ENCODE measurements at regions not wholly inside any gene's neighbourhood (a gene's known extent, or its start where the extent isn't known, plus 50 kb on each side); places are given as distances from the start of the nearest gene placed in this dataset.
A peak's percentile ranks its signal among the peaks of the same experiment; 100 is the strongest.

- Histone ChIP-seq H2BK15ac (ENCODE audit: low read depth, low read length) (peak overlapping the region; percentile 52; the same call in 2 of the 3 replicates), H3K4ac (ENCODE audit: low read depth, low read length) (peak overlapping the region; percentile 71), H3K27ac (ENCODE audit: insufficient read depth, low read length) (peak overlapping the region; percentile 8; the same call in 1 of the 2 replicates), H3K4me1 (ENCODE audit: control insufficient read depth, insufficient read depth, low read length) (peaks cover 13% of the 10 kb centered on the region), H2AK9ac (replicated peaks; ENCODE audit: low read depth, low read length, poor library complexity) (peak overlapping the region; percentile 57), H3K27me3 (ENCODE audit: control insufficient read depth, insufficient read depth, low read length) (no peaks in the 10 kb centered on the region), H3K4me2 (ENCODE audit: low read depth, low read length) (no peak overlapping the region; the same call in 1 of the 2 replicates), H4K8ac (ENCODE audit: low read depth in 2 of 2, low read length in 2 of 2) (peak overlapping the region; percentile 65 to 93), H3K14ac (replicated peaks; ENCODE audit: low read depth, low read length) (peak overlapping the region; percentile 85), H3K9me3 (ENCODE audit: control insufficient read depth, insufficient read depth, low read length) (no peaks in the 10 kb centered on the region), H3K9ac (ENCODE audit: low read depth, low read length) (peak overlapping the region; percentile 3; the same call in 1 of the 2 replicates), H2BK120ac (ENCODE audit: low read depth, low read length) (peak overlapping the region; percentile 84), H3K36me3 (ENCODE audit: control insufficient read depth, insufficient read depth, low read length) (no peaks in the 10 kb centered on the region), H2BK5ac (ENCODE audit: low read depth, low read length, poor library complexity, severe bottlenecking) (peak overlapping the region; percentile 59), H3K79me1 (ENCODE audit: low read depth in 1 of 2, low read length in 2 of 2) (no peaks in the 10 kb centered on the region), H3K56ac (ENCODE audit: extremely low read depth, insufficient read depth, low read length) (no peak overlapping the region), H3K9me1 (ENCODE audit: insufficient read depth, low read length) (peaks cover 18% of the 10 kb centered on the region), H3K4me3 (ENCODE audit: insufficient read depth, low read depth, low read length) (no peak overlapping the region), H4K91ac (ENCODE audit: insufficient read depth, low read depth, low read length) (peak overlapping the region; percentile 60), H2AFZ (replicated peaks; ENCODE audit: low read length, poor library complexity) (peak overlapping the region; percentile 81), H3K18ac (ENCODE audit: low read depth, low read length) (peak overlapping the region; percentile 28; the same call in 1 of the 2 replicates), H2BK20ac (ENCODE audit: low read depth, low read length) (peak overlapping the region; percentile 82), H3K23ac (ENCODE audit: low read depth, low read length) (peak overlapping the region; percentile 75), H4K20me1 (ENCODE audit: insufficient read depth, low read length) (no peaks in the 10 kb centered on the region), H2AK5ac (ENCODE audit: low read depth, low read length) (peak overlapping the region; percentile 17; the same call in 1 of the 2 replicates), H4K5ac (ENCODE audit: low read depth, low read length) (peak overlapping the region; percentile 7)
- DNase-seq (no peak), ATAC-seq (ENCODE audit: low read depth) (peak; percentile 55)
- no peak for TF ChIP-seq USF2 (IDR thresholded peaks at IDR 0.05; ENCODE audit: low read depth, low read length)
- no peak for TF ChIP-seq CTCF (conservative IDR thresholded peaks at IDR 0.05; ENCODE audit: low read depth, low read length)
- no peak for TF ChIP-seq CHD1 (IDR thresholded peaks at IDR 0.05; ENCODE audit: low read depth, low read length)
- TF ChIP-seq RFX5 (IDR thresholded peaks at IDR 0.05; ENCODE audit: low read depth, low read length) = no peak
- no peak for TF ChIP-seq BHLHE40 (IDR thresholded peaks at IDR 0.05; ENCODE audit: low read depth, low read length)
- no peak for TF ChIP-seq MAZ (IDR thresholded peaks at IDR 0.05; ENCODE audit: borderline replicate concordance, low read depth, low read length)
- TF ChIP-seq ELK1 (IDR thresholded peaks at IDR 0.05; ENCODE audit: borderline replicate concordance, low read depth, low read length) = no peak
- no peak for TF ChIP-seq NFE2L2 (IDR thresholded peaks at IDR 0.05; ENCODE audit: low read depth, low read length)
- TF ChIP-seq MAFK (IDR thresholded peaks at IDR 0.05; ENCODE audit: low read depth, low read length) = no peak
- TF ChIP-seq FOS (IDR thresholded peaks at IDR 0.05; ENCODE audit: low read depth, low read length) = no peak
- TF ChIP-seq SMC3 (IDR thresholded peaks at IDR 0.05; ENCODE audit: low read depth, low read length) = no peak
- TF ChIP-seq RCOR1 (IDR thresholded peaks at IDR 0.05; ENCODE audit: insufficient replicate concordance, low read length) = no peak
- POLR2A ChIA-PET (ENCODE audit: unreplicated experiment) = no interaction called here
- dilution Hi-C loops (cut with HindIII; ENCODE audit: low sequenced_read_pairs, unreplicated experiment) (no loop called here), in situ Hi-C loops (cut with MboI; ENCODE audit: low sequenced_read_pairs) (no loop called here), intact Hi-C loops (cut with micrococcal nuclease) (no loop called here)
- BruUV-seq (replicated peaks) = no TSS peak
- CTCF ChIA-PET = no interaction called here
- 33% methylated on average over 2 of the region's 15 CpGs; no CpG with 5 or more reads in 1 of the 2 experiments for WGBS, 2 experiments (ENCODE audit: extremely low coverage in 2 of 2, insufficient read length in 1 of 2)
Observed at GRCh38 chr20:17825252-17825959, 125.6 kb downstream of the BANF2 start.

Data from IMR-90 (cell line).